Omental fat pad (tissue), 3 donors: ENCODE measurements at regions not wholly inside any gene's neighbourhood (a gene's known extent, or its start where the extent isn't known, plus 50 kb on each side); places are given as distances from the start of the nearest gene placed in this dataset.

Source experiments
- ATAC-seq: fragments of 150-250 bp; one replicate; pipeline ENCODE4 v1.9.1; 2016; ENCODE audit warnings: mild to moderate bottlenecking, moderate library complexity; ENCODE audit not compliant: low FRiP score
- DNase-seq: peaks from one replicate; pipeline ENCODE4 v3.0.0-alpha.2; 2019; ENCODE audit warnings: low spot score
- CTCF ChIP-seq, 3 donors: fragments of 450-650 bp; IDR thresholded peaks; one replicate each; pipeline ENCODE4 v1.5.1; 2016 to 2017; ENCODE audit warnings: antibody characterized with exemption in 3 of 3, mild to moderate bottlenecking in 3 of 3, moderate library complexity in 2 of 3

GRCh38 chr3:67324554-67324953, 326.4 kb downstream of the KBTBD8 start:
- DNase-seq (no peak), ATAC-seq (no peak)
- no peak for TF ChIP-seq CTCF (IDR thresholded peaks at IDR 0.05)
